ENCODE measurements at regions not wholly inside any gene's neighbourhood (a gene's known extent, or its start where the extent isn't known, plus 50 kb on each side); places are given as distances from the start of the nearest gene placed in this dataset.
"Not testable (repeated sequence)": the region's sequence is repeated elsewhere in the genome, so short reads cannot be mapped to it uniquely, and the experiment has no call there.

GRCh38 chr6:22124756-22125155 is 172.1 kb downstream of the PRL start:
- H3K9me3 Mint-ChIP-seq, result peaks cover 4% of the 10 kb centered on the region
- no peak overlapping the region for H3K4me3 Mint-ChIP-seq
- ATAC-seq (replicated peaks), result no peak
- H3K4me1 Mint-ChIP-seq, result no peaks in the 10 kb centered on the region
- no peaks in the 10 kb centered on the region for H3K36me3 Mint-ChIP-seq (ENCODE audit: low read depth)
- H3K27me3 Mint-ChIP-seq, result no peaks in the 10 kb centered on the region
- H3K27ac Mint-ChIP-seq, result no peak overlapping the region

DNA sequence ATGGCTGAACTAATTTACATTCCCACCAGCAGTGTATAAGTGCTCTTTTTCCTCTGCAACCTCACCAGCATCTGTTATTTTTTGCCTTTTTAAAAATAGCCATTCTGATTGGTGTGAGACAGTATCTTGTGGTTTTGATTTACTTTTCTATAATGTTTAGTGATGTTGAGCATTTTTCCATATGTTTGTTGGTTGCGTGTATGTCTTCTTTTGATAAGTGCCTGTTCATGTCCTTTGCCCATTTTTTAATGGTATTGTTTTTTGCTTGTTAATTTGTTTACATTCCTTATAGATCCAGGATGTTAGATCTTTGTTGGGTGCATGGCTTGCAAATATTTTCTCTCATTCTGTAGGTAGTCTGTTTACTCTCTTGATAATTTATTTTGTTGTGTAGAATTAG is 169.9 kb downstream of the PRL start:
- Mint-ChIP-seq H3K4me3 (no peak overlapping the region), H3K4me1 (no peaks in the 10 kb centered on the region), H3K36me3 (ENCODE audit: low read depth) (no peaks in the 10 kb centered on the region), H3K27me3 (no peaks in the 10 kb centered on the region), H3K9me3 (peaks cover 4% of the 10 kb centered on the region), H3K27ac (no peak overlapping the region)
- ATAC-seq (replicated peaks), result no peak

GRCh38 chr6:22129751-22130150 is 167.1 kb downstream of the PRL start:
- no peak for ATAC-seq (replicated peaks)
- Mint-ChIP-seq H3K27ac (no peak overlapping the region), H3K4me3 (no peak overlapping the region), H3K27me3 (no peaks in the 10 kb centered on the region), H3K4me1 (no peaks in the 10 kb centered on the region), H3K9me3 (peaks cover 5% of the 10 kb centered on the region), H3K36me3 (ENCODE audit: low read depth) (no peaks in the 10 kb centered on the region)

GRCh38 chr6:22132656-22133055 is 164.2 kb downstream of the PRL start:
- peaks cover 5% of the 10 kb centered on the region for H3K9me3 Mint-ChIP-seq
- ATAC-seq (replicated peaks), result no peak
- H3K36me3 Mint-ChIP-seq (ENCODE audit: low read depth), result no peaks in the 10 kb centered on the region
- H3K27ac Mint-ChIP-seq, result no peak overlapping the region
- no peaks in the 10 kb centered on the region for H3K4me1 Mint-ChIP-seq
- no peaks in the 10 kb centered on the region for H3K27me3 Mint-ChIP-seq
- H3K4me3 Mint-ChIP-seq, result no peak overlapping the region

DNA sequence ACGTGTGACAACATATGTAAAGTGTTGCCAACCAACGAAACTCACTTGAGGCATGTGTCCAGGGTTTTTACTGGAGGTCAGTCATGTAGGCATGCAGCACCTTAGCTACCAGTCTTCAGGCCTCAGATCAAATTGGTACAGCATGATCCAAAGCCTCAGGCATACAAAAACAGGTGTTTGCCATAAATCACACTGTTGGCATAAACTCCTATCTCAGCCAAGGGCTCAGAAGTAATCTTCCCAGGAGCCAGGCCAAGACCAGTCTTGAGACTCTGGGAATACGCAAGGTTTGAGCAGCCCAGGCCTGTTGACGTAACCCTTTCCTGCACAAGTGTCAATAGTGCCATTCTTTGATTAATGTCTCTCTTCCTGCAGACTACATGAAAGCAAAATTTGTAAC is 163.5 kb downstream of the PRL start:
- no peak overlapping the region for H3K27ac Mint-ChIP-seq
- no peaks in the 10 kb centered on the region for H3K36me3 Mint-ChIP-seq (ENCODE audit: low read depth)
- H3K4me3 Mint-ChIP-seq, result no peak overlapping the region
- peaks cover 5% of the 10 kb centered on the region for H3K9me3 Mint-ChIP-seq
- H3K4me1 Mint-ChIP-seq, result no peaks in the 10 kb centered on the region
- no peaks in the 10 kb centered on the region for H3K27me3 Mint-ChIP-seq
- no peak for ATAC-seq (replicated peaks)

DNA sequence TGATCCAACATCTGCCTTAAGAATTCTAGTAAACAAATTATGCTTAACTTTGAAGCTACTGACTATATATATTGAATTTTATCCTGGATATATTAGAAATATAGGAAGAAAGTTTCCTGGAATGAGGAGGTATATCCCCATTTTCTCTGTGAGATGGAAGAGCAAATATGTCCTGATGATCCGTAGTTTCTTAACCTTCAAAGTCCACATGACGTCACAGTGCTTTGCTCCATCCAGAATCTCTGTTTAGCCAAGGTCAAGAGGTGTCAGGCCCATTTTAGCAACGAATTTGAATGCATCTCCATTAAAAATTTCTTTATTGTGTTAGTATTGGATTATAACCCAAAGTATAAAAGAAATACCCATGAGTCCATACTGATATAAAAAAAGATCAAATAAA is 162.5 kb downstream of the PRL start:
- no peak overlapping the region for H3K4me3 Mint-ChIP-seq
- H3K4me1 Mint-ChIP-seq, result no peaks in the 10 kb centered on the region
- ATAC-seq (replicated peaks), result no peak
- H3K9me3 Mint-ChIP-seq, result peaks cover 5% of the 10 kb centered on the region
- no peak overlapping the region for H3K27ac Mint-ChIP-seq
- no peaks in the 10 kb centered on the region for H3K27me3 Mint-ChIP-seq
- no peaks in the 10 kb centered on the region for H3K36me3 Mint-ChIP-seq (ENCODE audit: low read depth)

- peaks cover 5% of the 10 kb centered on the region for H3K9me3 Mint-ChIP-seq
- H3K4me1 Mint-ChIP-seq, result no peaks in the 10 kb centered on the region
- H3K36me3 Mint-ChIP-seq (ENCODE audit: low read depth), result no peaks in the 10 kb centered on the region
- H3K27me3 Mint-ChIP-seq, result no peaks in the 10 kb centered on the region
- H3K27ac Mint-ChIP-seq, result no peak overlapping the region
- ATAC-seq (replicated peaks), result no peak
- no peak overlapping the region for H3K4me3 Mint-ChIP-seq
These were observed 161.4 kb downstream of the PRL start for GRCh38 chr6:22135395-22135794.

GRCh38 chr6:22140736-22141135 is 156.1 kb downstream of the PRL start:
- H3K27ac Mint-ChIP-seq; H3K4me1 Mint-ChIP-seq; ATAC-seq (replicated peaks); H3K4me3 Mint-ChIP-seq; H3K36me3 Mint-ChIP-seq (ENCODE audit: low read depth); H3K27me3 Mint-ChIP-seq; H3K9me3 Mint-ChIP-seq: not testable (repeated sequence)

GRCh38 chr6:22141241-22141745 is 155.5 kb downstream of the PRL start:
- Mint-ChIP-seq H3K4me1 (no peaks in the 10 kb centered on the region), H3K27ac (no peak overlapping the region), H3K27me3 (peaks cover 3% of the 10 kb centered on the region), H3K4me3 (no peak overlapping the region), H3K9me3 (no peaks in the 10 kb centered on the region), H3K36me3 (ENCODE audit: low read depth) (no peaks in the 10 kb centered on the region)
- ATAC-seq (replicated peaks), result no peak

GRCh38 chr6:22142856-22143255 is 154.0 kb downstream of the PRL start:
- peaks cover 12% of the 10 kb centered on the region for H3K27me3 Mint-ChIP-seq
- H3K36me3 Mint-ChIP-seq (ENCODE audit: low read depth), result no peaks in the 10 kb centered on the region
- no peak for ATAC-seq (replicated peaks)

DNA sequence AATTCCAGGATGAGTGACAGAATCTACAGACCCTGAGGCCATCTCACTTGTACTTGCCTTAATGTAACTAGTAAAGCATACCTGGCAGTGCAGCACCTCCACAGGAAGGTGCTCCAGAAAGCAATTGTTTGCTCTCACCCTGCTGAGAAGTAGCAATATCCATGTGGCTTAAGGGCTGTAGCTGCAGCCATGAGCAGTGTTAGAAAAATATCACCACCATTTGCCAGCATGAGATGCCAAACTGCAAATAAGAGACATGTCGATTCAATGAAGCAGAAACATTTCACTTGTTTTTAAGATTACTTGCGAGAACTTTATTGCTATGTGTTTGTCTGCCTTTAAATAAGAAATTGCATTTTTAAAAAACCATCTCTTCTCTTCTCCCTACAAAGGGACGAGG is 151.5 kb downstream of the PRL start:
- Mint-ChIP-seq H3K27ac (no peak overlapping the region), H3K27me3 (peaks cover 20% of the 10 kb centered on the region), H3K4me1 (no peaks in the 10 kb centered on the region), H3K4me3 (no peak overlapping the region), H3K9me3 (no peaks in the 10 kb centered on the region), H3K36me3 (ENCODE audit: low read depth) (no peaks in the 10 kb centered on the region)
- no peak for ATAC-seq (replicated peaks)

More at GRCh38 chr6:22142856-22143255, 154.0 kb downstream of the PRL start:
- Mint-ChIP-seq H3K4me1 (no peaks in the 10 kb centered on the region), H3K9me3 (no peaks in the 10 kb centered on the region), H3K4me3 (no peak overlapping the region), H3K27ac (no peak overlapping the region)

- Mint-ChIP-seq H3K27me3 (peaks cover 20% of the 10 kb centered on the region), H3K27ac (no peak overlapping the region), H3K4me1 (no peaks in the 10 kb centered on the region), H3K4me3 (no peak overlapping the region), H3K9me3 (no peaks in the 10 kb centered on the region), H3K36me3 (ENCODE audit: low read depth) (no peaks in the 10 kb centered on the region)
- no peak for ATAC-seq (replicated peaks)
These were observed 150.8 kb downstream of the PRL start for GRCh38 chr6:22145823-22146677.

- ATAC-seq (replicated peaks), result no peak
- Mint-ChIP-seq H3K9me3 (no peaks in the 10 kb centered on the region), H3K4me1 (no peaks in the 10 kb centered on the region), H3K27me3 (peaks cover 20% of the 10 kb centered on the region), H3K36me3 (ENCODE audit: low read depth) (no peaks in the 10 kb centered on the region), H3K27ac (no peak overlapping the region), H3K4me3 (no peak overlapping the region)
These were observed 150.2 kb downstream of the PRL start for GRCh38 chr6:22146678-22146930.

- H3K9me3 Mint-ChIP-seq, result no peaks in the 10 kb centered on the region
- no peaks in the 10 kb centered on the region for H3K4me1 Mint-ChIP-seq
- peaks cover 20% of the 10 kb centered on the region for H3K27me3 Mint-ChIP-seq
- no peak overlapping the region for H3K4me3 Mint-ChIP-seq
- no peaks in the 10 kb centered on the region for H3K36me3 Mint-ChIP-seq (ENCODE audit: low read depth)
- ATAC-seq (replicated peaks), result no peak
- no peak overlapping the region for H3K27ac Mint-ChIP-seq
These were observed 149.7 kb downstream of the PRL start for GRCh38 chr6:22146931-22147701.
